GM23338 (cell line): ENCODE measurements at regions not wholly inside any gene's neighbourhood (a gene's known extent, or its start where the extent isn't known, plus 50 kb on each side); places are given as distances from the start of the nearest gene placed in this dataset.

Source experiments
- ATAC-seq: fragments of 200-7000 bp; cut with Tn5 transposase; 3 replicates; pipeline ENCODE4 v1.9.1; 2020
- DNase-seq: peaks from one replicate; pipeline ENCODE4 v3.0.0-alpha.2; 2015; ENCODE audit warnings: low spot score
- H2AFZ ChIP-seq: fragments of 200-600 bp; sonication (generic); 2 replicates; pipeline ENCODE4 v1.8.0; 2016; ENCODE audit warnings: antibody characterized with exemption, mild to moderate bottlenecking, moderate library complexity
- H3F3A ChIP-seq: fragments of 200-600 bp; sonication (generic); replicated peaks from 2 replicates; pipeline ENCODE4 v1.8.0; 2017; ENCODE audit warnings: antibody characterized with exemption, mixed run types, low read depth
- H3K27ac ChIP-seq: fragments of 200-600 bp; sonication (generic); 2 replicates; pipeline ENCODE4 v1.6.1; 2016; ENCODE audit warnings: low read depth
- H3K27me3 ChIP-seq: fragments of 200-600 bp; sonication (generic); 2 replicates; pipeline ENCODE4 v1.8.0; 2016; ENCODE audit warnings: mild to moderate bottlenecking, mixed run types, moderate library complexity; ENCODE audit not compliant: insufficient read depth
- H3K36me3 ChIP-seq: fragments of 200-600 bp; sonication (generic); 2 replicates; pipeline ENCODE4 v1.8.0; 2016; ENCODE audit warnings: mild to moderate bottlenecking; ENCODE audit not compliant: insufficient read depth
- H3K4me1 ChIP-seq: fragments of 200-600 bp; sonication (generic); 2 replicates; pipeline ENCODE4 v1.8.0; 2016; ENCODE audit warnings: mild to moderate bottlenecking, moderate library complexity; ENCODE audit not compliant: insufficient read depth
- H3K4me2 ChIP-seq: fragments of 200-600 bp; sonication (generic); 2 replicates; pipeline ENCODE4 v1.7.1; 2017; ENCODE audit warnings: mixed run types
- H3K4me3 ChIP-seq: fragments of 200-600 bp; sonication (generic); 2 replicates; pipeline ENCODE4 v1.6.1; 2016; ENCODE audit warnings: mixed run types
- H3K79me2 ChIP-seq: fragments of 200-600 bp; sonication (generic); replicated peaks from 2 replicates; pipeline ENCODE4 v1.8.0; 2017; ENCODE audit warnings: mild to moderate bottlenecking; ENCODE audit not compliant: insufficient read depth
- H3K9me2 ChIP-seq: fragments of 200-600 bp; sonication (generic); 2 replicates; pipeline ENCODE4 v1.8.0; 2017; ENCODE audit not compliant: insufficient read depth
- H4K20me1 ChIP-seq: fragments of 200-600 bp; sonication (generic); replicated peaks from 2 replicates; pipeline ENCODE4 v1.8.0; 2017; ENCODE audit warnings: mild to moderate bottlenecking; ENCODE audit not compliant: insufficient read depth
- H3K27ac Mint-ChIP-seq: 2 replicates; pipeline ENCODE4 v1.8.0; 2020; ENCODE audit warnings: inconsistent platforms, mild to moderate bottlenecking, moderate library complexity, mixed read lengths
- H3K27me3 Mint-ChIP-seq: 3 replicates; pipeline ENCODE4 v1.8.0; 2022; ENCODE audit warnings: low read depth, mild to moderate bottlenecking, moderate library complexity, mixed read lengths, inconsistent platforms; ENCODE audit not compliant: insufficient read depth, poor library complexity
- H3K36me3 Mint-ChIP-seq: 3 replicates; pipeline ENCODE4 v1.8.0; 2021; ENCODE audit warnings: low read depth, mild to moderate bottlenecking, inconsistent platforms, moderate library complexity, mixed read lengths
- H3K4me1 Mint-ChIP-seq: 3 replicates; pipeline ENCODE4 v1.8.0; 2020; ENCODE audit warnings: mild to moderate bottlenecking, inconsistent platforms, mixed read lengths
- H3K4me3 Mint-ChIP-seq: 3 replicates; pipeline ENCODE4 v1.8.0; 2021; ENCODE audit warnings: moderate library complexity, mild to moderate bottlenecking, inconsistent platforms, mixed read lengths
- H3K9me3 Mint-ChIP-seq: 3 replicates; pipeline ENCODE4 v1.8.0; 2020; ENCODE audit warnings: moderate library complexity, mild to moderate bottlenecking, inconsistent platforms, mixed read lengths
- CREB1 ChIP-seq: fragments of 250-450 bp; sonication (Bioruptor Pico); IDR thresholded peaks from 2 replicates; pipeline ENCODE4 v1.5.0; 2020; ENCODE audit warnings: low read depth, mild to moderate bottlenecking, moderate library complexity
- EZH2 ChIP-seq: fragments of 200-600 bp; sonication (generic); IDR thresholded peaks from one replicate; pipeline ENCODE4 v1.8.0; 2017; ENCODE audit warnings: antibody characterized with exemption, mild to moderate bottlenecking, low read depth; ENCODE audit not compliant: unreplicated experiment
- EZH2phosphoT487 ChIP-seq: fragments of 200-600 bp; sonication (generic); IDR thresholded peaks from one replicate; pipeline ENCODE4 v1.8.1; 2018; ENCODE audit warnings: antibody characterized with exemption; ENCODE audit not compliant: unreplicated experiment
- JUNB ChIP-seq: IDR thresholded peaks from one replicate; pipeline ENCODE4 v1.6.1; 2016; ENCODE audit warnings: antibody characterized with exemption; ENCODE audit not compliant: unreplicated experiment
- NANOG ChIP-seq: IDR thresholded peaks from 2 replicates; pipeline ENCODE4 v1.6.1; 2016; ENCODE audit warnings: antibody characterized with exemption, borderline replicate concordance
- POLR2AphosphoS5 ChIP-seq: IDR thresholded peaks from 2 replicates; pipeline ENCODE4 v1.6.1; 2016; ENCODE audit warnings: antibody characterized with exemption, low read depth
- STAT1 ChIP-seq: IDR thresholded peaks from one replicate; pipeline ENCODE4 v1.6.1; 2016; ENCODE audit warnings: antibody characterized with exemption; ENCODE audit not compliant: unreplicated experiment
- ZNF114 ChIP-seq: fragments of 250-450 bp; sonication (Bioruptor Pico); IDR thresholded peaks from 2 replicates; pipeline ENCODE4 v1.5.0; 2020; ENCODE audit warnings: mild to moderate bottlenecking, moderate library complexity
- ZNF331 ChIP-seq: fragments of 250-450 bp; sonication (Bioruptor Pico); IDR thresholded peaks from 2 replicates; pipeline ENCODE4 v1.5.0; 2020; ENCODE audit warnings: low read depth, mild to moderate bottlenecking, moderate library complexity
- TF ChIP-seq, protein P1 (sequence below): IDR thresholded peaks from one replicate; pipeline ENCODE4 v1.6.1; 2018; ENCODE audit warnings: antibody characterized with exemption; ENCODE audit not compliant: unreplicated experiment
- TF ChIP-seq, protein P2 (sequence below): fragments of 250-450 bp; sonication (Bioruptor Pico); IDR thresholded peaks from 2 replicates; pipeline ENCODE4 v1.5.0; 2020; ENCODE audit warnings: mild to moderate bottlenecking, moderate library complexity
- TF ChIP-seq, protein P3 (sequence below): IDR thresholded peaks from 2 replicates; pipeline ENCODE4 v1.6.1; 2016; ENCODE audit warnings: antibody characterized with exemption
- TF ChIP-seq, protein P4 (sequence below), 2 experiments: fragments of 200-600 bp in 1 of 2; sonication (generic) in 1 of 2; conservative IDR thresholded peaks; 2 replicates each; pipeline versions ENCODE4 v1.5.1 to v1.6.1; 2016 to 2017; ENCODE audit warnings: antibody characterized with exemption in 2 of 2, low read depth in 2 of 2, mild to moderate bottlenecking in 2 of 2, moderate library complexity in 1 of 2

DNA sequence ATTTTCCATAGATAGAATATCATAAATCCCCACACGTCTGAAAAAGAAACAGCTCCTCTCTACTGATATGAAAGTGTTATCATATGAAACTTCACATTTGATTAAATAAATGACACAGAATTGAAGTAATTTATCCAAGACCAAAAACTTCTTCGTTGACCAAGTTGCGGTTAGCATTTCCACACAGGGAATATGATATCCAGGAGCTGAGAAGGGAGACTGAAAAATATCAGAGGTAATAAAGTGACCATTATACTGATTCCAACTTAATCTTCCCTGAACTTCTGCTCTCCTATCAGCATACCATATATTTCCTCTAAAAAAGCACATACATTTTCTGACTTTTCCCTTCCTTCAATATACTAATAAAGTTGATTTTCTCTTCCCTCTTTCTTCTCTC, 356.2 kb upstream of the CHST9 start:
- H3K9me3 Mint-ChIP-seq = no peaks in the 10 kb centered on the region
- H3K79me2 ChIP-seq = no peaks in the 10 kb centered on the region
- no peaks in the 10 kb centered on the region for H3K9me2 ChIP-seq
- DNase-seq = no peak
- H3K36me3 Mint-ChIP-seq = no peaks in the 10 kb centered on the region
- ATAC-seq = no peak
- H3K27ac ChIP-seq = no peak overlapping the region
- no peak overlapping the region for H2AFZ ChIP-seq
- no peaks in the 10 kb centered on the region for H4K20me1 ChIP-seq
- H3K27me3 Mint-ChIP-seq = no peaks in the 10 kb centered on the region
- no peaks in the 10 kb centered on the region for H3K27me3 ChIP-seq
- no peaks in the 10 kb centered on the region for H3K36me3 ChIP-seq
- H3K4me1 ChIP-seq = peaks cover 34% of the 10 kb centered on the region
- H3F3A ChIP-seq = no peaks in the 10 kb centered on the region
- H3K4me3 Mint-ChIP-seq = no peak overlapping the region
- H3K4me1 Mint-ChIP-seq = peaks cover 32% of the 10 kb centered on the region
- H3K4me3 ChIP-seq = no peak overlapping the region
- H3K27ac Mint-ChIP-seq = no peak overlapping the region
- no peak overlapping the region for H3K4me2 ChIP-seq
- TF ChIP-seq CREB1 (CRISPR knock-in tag) = no peak
- TF ChIP-seq, protein P1, sequence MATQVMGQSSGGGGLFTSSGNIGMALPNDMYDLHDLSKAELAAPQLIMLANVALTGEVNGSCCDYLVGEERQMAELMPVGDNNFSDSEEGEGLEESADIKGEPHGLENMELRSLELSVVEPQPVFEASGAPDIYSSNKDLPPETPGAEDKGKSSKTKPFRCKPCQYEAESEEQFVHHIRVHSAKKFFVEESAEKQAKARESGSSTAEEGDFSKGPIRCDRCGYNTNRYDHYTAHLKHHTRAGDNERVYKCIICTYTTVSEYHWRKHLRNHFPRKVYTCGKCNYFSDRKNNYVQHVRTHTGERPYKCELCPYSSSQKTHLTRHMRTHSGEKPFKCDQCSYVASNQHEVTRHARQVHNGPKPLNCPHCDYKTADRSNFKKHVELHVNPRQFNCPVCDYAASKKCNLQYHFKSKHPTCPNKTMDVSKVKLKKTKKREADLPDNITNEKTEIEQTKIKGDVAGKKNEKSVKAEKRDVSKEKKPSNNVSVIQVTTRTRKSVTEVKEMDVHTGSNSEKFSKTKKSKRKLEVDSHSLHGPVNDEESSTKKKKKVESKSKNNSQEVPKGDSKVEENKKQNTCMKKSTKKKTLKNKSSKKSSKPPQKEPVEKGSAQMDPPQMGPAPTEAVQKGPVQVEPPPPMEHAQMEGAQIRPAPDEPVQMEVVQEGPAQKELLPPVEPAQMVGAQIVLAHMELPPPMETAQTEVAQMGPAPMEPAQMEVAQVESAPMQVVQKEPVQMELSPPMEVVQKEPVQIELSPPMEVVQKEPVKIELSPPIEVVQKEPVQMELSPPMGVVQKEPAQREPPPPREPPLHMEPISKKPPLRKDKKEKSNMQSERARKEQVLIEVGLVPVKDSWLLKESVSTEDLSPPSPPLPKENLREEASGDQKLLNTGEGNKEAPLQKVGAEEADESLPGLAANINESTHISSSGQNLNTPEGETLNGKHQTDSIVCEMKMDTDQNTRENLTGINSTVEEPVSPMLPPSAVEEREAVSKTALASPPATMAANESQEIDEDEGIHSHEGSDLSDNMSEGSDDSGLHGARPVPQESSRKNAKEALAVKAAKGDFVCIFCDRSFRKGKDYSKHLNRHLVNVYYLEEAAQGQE = no peak
- no peak for TF ChIP-seq ZNF331 (CRISPR knock-in tag)
- TF ChIP-seq, protein P2, sequence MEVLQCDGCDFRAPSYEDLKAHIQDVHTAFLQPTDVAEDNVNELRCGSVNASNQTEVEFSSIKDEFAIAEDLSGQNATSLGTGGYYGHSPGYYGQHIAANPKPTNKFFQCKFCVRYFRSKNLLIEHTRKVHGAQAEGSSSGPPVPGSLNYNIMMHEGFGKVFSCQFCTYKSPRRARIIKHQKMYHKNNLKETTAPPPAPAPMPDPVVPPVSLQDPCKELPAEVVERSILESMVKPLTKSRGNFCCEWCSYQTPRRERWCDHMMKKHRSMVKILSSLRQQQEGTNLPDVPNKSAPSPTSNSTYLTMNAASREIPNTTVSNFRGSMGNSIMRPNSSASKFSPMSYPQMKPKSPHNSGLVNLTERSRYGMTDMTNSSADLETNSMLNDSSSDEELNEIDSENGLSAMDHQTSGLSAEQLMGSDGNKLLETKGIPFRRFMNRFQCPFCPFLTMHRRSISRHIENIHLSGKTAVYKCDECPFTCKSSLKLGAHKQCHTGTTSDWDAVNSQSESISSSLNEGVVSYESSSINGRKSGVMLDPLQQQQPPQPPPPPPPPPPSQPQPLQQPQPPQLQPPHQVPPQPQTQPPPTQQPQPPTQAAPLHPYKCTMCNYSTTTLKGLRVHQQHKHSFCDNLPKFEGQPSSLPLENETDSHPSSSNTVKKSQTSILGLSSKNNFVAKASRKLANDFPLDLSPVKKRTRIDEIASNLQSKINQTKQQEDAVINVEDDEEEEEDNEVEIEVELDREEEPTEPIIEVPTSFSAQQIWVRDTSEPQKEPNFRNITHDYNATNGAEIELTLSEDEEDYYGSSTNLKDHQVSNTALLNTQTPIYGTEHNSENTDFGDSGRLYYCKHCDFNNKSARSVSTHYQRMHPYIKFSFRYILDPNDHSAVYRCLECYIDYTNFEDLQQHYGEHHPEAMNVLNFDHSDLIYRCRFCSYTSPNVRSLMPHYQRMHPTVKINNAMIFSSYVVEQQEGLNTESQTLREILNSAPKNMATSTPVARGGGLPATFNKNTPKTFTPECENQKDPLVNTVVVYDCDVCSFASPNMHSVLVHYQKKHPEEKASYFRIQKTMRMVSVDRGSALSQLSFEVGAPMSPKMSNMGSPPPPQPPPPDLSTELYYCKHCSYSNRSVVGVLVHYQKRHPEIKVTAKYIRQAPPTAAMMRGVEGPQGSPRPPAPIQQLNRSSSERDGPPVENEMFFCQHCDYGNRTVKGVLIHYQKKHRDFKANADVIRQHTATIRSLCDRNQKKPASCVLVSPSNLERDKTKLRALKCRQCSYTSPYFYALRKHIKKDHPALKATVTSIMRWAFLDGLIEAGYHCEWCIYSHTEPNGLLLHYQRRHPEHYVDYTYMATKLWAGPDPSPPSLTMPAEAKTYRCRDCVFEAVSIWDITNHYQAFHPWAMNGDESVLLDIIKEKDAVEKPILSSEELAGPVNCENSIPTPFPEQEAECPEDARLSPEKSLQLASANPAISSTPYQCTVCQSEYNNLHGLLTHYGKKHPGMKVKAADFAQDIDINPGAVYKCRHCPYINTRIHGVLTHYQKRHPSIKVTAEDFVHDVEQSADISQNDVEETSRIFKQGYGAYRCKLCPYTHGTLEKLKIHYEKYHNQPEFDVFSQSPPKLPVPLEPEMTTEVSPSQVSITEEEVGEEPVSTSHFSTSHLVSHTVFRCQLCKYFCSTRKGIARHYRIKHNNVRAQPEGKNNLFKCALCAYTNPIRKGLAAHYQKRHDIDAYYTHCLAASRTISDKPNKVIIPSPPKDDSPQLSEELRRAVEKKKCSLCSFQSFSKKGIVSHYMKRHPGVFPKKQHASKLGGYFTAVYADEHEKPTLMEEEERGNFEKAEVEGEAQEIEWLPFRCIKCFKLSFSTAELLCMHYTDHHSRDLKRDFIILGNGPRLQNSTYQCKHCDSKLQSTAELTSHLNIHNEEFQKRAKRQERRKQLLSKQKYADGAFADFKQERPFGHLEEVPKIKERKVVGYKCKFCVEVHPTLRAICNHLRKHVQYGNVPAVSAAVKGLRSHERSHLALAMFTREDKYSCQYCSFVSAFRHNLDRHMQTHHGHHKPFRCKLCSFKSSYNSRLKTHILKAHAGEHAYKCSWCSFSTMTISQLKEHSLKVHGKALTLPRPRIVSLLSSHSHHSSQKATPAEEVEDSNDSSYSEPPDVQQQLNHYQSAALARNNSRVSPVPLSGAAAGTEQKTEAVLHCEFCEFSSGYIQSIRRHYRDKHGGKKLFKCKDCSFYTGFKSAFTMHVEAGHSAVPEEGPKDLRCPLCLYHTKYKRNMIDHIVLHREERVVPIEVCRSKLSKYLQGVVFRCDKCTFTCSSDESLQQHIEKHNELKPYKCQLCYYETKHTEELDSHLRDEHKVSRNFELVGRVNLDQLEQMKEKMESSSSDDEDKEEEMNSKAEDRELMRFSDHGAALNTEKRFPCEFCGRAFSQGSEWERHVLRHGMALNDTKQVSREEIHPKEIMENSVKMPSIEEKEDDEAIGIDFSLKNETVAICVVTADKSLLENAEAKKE = no peak
- no peak for TF ChIP-seq ZNF114
- TF ChIP-seq EZH2phosphoT487 = no peak
- TF ChIP-seq, protein P3, sequence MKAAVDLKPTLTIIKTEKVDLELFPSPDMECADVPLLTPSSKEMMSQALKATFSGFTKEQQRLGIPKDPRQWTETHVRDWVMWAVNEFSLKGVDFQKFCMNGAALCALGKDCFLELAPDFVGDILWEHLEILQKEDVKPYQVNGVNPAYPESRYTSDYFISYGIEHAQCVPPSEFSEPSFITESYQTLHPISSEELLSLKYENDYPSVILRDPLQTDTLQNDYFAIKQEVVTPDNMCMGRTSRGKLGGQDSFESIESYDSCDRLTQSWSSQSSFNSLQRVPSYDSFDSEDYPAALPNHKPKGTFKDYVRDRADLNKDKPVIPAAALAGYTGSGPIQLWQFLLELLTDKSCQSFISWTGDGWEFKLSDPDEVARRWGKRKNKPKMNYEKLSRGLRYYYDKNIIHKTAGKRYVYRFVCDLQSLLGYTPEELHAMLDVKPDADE = no peak
- no peak for TF ChIP-seq NANOG
- no peak for TF ChIP-seq STAT1
- TF ChIP-seq EZH2 = no peak
- no peak for TF ChIP-seq POLR2AphosphoS5
- TF ChIP-seq JUNB = no peak
- TF ChIP-seq, protein P4, sequence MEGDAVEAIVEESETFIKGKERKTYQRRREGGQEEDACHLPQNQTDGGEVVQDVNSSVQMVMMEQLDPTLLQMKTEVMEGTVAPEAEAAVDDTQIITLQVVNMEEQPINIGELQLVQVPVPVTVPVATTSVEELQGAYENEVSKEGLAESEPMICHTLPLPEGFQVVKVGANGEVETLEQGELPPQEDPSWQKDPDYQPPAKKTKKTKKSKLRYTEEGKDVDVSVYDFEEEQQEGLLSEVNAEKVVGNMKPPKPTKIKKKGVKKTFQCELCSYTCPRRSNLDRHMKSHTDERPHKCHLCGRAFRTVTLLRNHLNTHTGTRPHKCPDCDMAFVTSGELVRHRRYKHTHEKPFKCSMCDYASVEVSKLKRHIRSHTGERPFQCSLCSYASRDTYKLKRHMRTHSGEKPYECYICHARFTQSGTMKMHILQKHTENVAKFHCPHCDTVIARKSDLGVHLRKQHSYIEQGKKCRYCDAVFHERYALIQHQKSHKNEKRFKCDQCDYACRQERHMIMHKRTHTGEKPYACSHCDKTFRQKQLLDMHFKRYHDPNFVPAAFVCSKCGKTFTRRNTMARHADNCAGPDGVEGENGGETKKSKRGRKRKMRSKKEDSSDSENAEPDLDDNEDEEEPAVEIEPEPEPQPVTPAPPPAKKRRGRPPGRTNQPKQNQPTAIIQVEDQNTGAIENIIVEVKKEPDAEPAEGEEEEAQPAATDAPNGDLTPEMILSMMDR (conservative IDR thresholded peaks at IDR 0.05; ENCODE audit: low read depth in 2 of 2) = no peak
